Testis (tissue), 2 donors: ENCODE measurements at regions not wholly inside any gene's neighbourhood (a gene's known extent, or its start where the extent isn't known, plus 50 kb on each side); places are given as distances from the start of the nearest gene placed in this dataset.
"Not testable (repeated sequence)": the region's sequence is repeated elsewhere in the genome, so short reads cannot be mapped to it uniquely, and the experiment has no call there.

Source experiments
- DNase-seq: peaks from one replicate; pipeline ENCODE4 v3.0.0-alpha.2; 2019
- H3K27ac ChIP-seq, 2 donors: fragments of 200-600 bp; sonication (generic); one replicate each; pipeline ENCODE4 v1.5.1; 2019
- H3K27me3 ChIP-seq: fragments of 200-600 bp; sonication (generic); one replicate; pipeline ENCODE4 v1.5.1; 2019
- H3K36me3 ChIP-seq: fragments of 200-600 bp; sonication (generic); one replicate; pipeline ENCODE4 v1.5.1; 2017; ENCODE audit warnings: low read depth; ENCODE audit errors: missing control alignments
- H3K4me1 ChIP-seq: fragments of 200-600 bp; sonication (generic); one replicate; pipeline ENCODE4 v1.5.1; 2019
- H3K4me3 ChIP-seq, 2 donors: fragments of 200-600 bp; sonication (generic); one replicate each; pipeline ENCODE4 v1.5.1; 2017 to 2019
- H3K9me3 ChIP-seq: fragments of 200-600 bp; sonication (generic); one replicate; pipeline ENCODE4 v1.5.1; 2017
- CTCF ChIP-seq, 3 experiments: fragments of 450-650 bp in 2 of 3; fragments of 200-600 bp in 1 of 3; sonication (generic) in 1 of 3; IDR thresholded peaks; one replicate each; pipeline ENCODE4 v1.5.1; 2016 to 2019; ENCODE audit warnings: antibody characterized with exemption in 3 of 3, mild to moderate bottlenecking in 2 of 3, moderate library complexity in 1 of 3
- POLR2A ChIP-seq: fragments of 450-650 bp; IDR thresholded peaks from one replicate; pipeline ENCODE4 v1.6.1; 2017; ENCODE audit warnings: antibody characterized with exemption, mild to moderate bottlenecking, moderate library complexity
- WGBS, 2 donors: methylation state at CpG; one replicate each; pipeline ENCODE4 v1.1.5; 2018; 5-methylcytosine and 5-hydroxymethylcytosine counted together
- intact Hi-C: fragments of 100-400 bp; cut with DNase I; formaldehyde crosslinking; loops from one replicate; pipeline ENCODE4 v1.15.1; 2023; ENCODE audit warnings: low total_unique reads

GRCh38 chr4:138632856-138633579 lies 382.6 kb upstream of the NOCT start:
- no peaks in the 10 kb centered on the region for H3K4me1 ChIP-seq
- intact Hi-C loops: no loop called here
- no peak overlapping the region for H3K27ac ChIP-seq
- 94 to 97% methylated on average over 5 of the region's 5 CpGs for WGBS, 2 donors
- DNase-seq: no peak
- no peaks in the 10 kb centered on the region for H3K27me3 ChIP-seq
- TF ChIP-seq POLR2A (no peak), CTCF (IDR thresholded peaks at IDR 0.05) (no peak)
- H3K36me3 ChIP-seq: no peaks in the 10 kb centered on the region
- H3K9me3 ChIP-seq: no peaks in the 10 kb centered on the region
- no peak overlapping the region for H3K4me3 ChIP-seq

DNA sequence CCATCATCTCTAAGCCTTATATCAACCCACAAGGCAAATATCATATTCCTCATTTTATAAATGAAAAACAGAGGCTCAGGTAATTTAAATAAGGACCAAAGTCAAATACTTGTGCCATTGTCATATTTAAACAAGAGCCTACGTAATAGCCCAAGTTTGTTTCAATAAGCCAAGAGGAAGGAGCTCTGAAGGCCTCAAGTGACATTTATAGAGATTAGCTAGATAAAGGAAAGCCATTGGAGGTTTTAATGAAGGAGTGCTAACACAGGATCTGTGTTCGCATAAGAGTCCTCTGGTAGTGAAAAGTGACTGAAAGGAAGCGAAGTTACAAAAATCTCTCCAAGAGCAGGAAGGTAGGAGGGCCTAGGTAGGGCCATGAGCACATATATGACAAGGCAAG lies 384.9 kb upstream of the NOCT start:
- Histone ChIP-seq H3K4me1 (no peaks in the 10 kb centered on the region), H3K4me3 (no peak overlapping the region), H3K36me3 (no peaks in the 10 kb centered on the region), H3K9me3 (no peaks in the 10 kb centered on the region), H3K27ac (no peak overlapping the region), H3K27me3 (no peaks in the 10 kb centered on the region)
- TF ChIP-seq CTCF (IDR thresholded peaks at IDR 0.05) (no peak), POLR2A (no peak)
- no peak for DNase-seq
- 91 to 92% methylated on average over 3 of the region's 3 CpGs for WGBS, 2 donors
- intact Hi-C loops: no loop called here

DNA sequence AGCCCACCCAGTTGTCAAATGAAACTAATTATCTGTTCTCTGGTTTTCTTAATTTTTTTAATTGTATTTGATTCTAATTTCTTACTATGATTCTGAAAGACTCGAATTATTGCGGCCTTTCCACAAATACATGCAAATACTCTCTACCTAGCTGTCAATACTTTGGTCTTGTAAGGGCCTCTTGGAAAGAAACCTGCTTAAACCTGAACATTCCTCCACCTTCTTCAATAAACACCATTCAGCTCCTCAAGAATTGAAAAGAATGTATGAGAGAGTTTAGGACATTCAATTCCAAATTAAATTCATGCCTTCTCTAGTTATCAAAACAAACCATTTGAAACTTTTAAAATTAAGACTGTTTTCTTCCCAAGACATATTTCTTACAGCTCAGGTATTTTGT lies 385.9 kb upstream of the NOCT start:
- no peak overlapping the region for H3K27ac ChIP-seq
- no peak overlapping the region for H3K4me3 ChIP-seq
- no peaks in the 10 kb centered on the region for H3K9me3 ChIP-seq
- H3K36me3 ChIP-seq: no peaks in the 10 kb centered on the region
- no peaks in the 10 kb centered on the region for H3K4me1 ChIP-seq
- DNase-seq: no peak
- WGBS, 2 donors: 90 to 93% methylated on average over 2 of the region's 2 CpGs
- intact Hi-C loops: no loop called here
- H3K27me3 ChIP-seq: no peaks in the 10 kb centered on the region
- no peak for TF ChIP-seq POLR2A
- no peak for TF ChIP-seq CTCF (IDR thresholded peaks at IDR 0.05)

GRCh38 chr4:138627096-138627495 lies 384.9 kb upstream of the SLC7A11 start:
- no peak overlapping the region for H3K27ac ChIP-seq
- WGBS, 2 donors: 86 to 95% methylated on average over 5 of the region's 5 CpGs
- intact Hi-C loops: no loop called here
- H3K4me1 ChIP-seq: no peaks in the 10 kb centered on the region
- DNase-seq: no peak
- no peaks in the 10 kb centered on the region for H3K9me3 ChIP-seq
- TF ChIP-seq POLR2A (no peak), CTCF (IDR thresholded peaks at IDR 0.05) (no peak)
- no peak overlapping the region for H3K4me3 ChIP-seq
- no peaks in the 10 kb centered on the region for H3K36me3 ChIP-seq
- no peaks in the 10 kb centered on the region for H3K27me3 ChIP-seq

- 83 to 85% methylated on average over 4 of the region's 4 CpGs for WGBS, 2 donors
- H3K36me3 ChIP-seq, DNase-seq, H3K27me3 ChIP-seq, intact Hi-C loops, H3K4me1 ChIP-seq, H3K4me3 ChIP-seq, H3K27ac ChIP-seq, H3K9me3 ChIP-seq: not testable (repeated sequence)
Observed at GRCh38 chr4:138622362-138622761, 380.2 kb upstream of the SLC7A11 start.
